ENCODE measurements at regions not wholly inside any gene's neighbourhood (a gene's known extent, or its start where the extent isn't known, plus 50 kb on each side); places are given as distances from the start of the nearest gene placed in this dataset.
"Not testable (repeated sequence)": the region's sequence is repeated elsewhere in the genome, so short reads cannot be mapped to it uniquely, and the experiment has no call there.

GRCh38 chr16:73949574-73950320, 346.9 kb upstream of the PSMD7 start:
- DNase-seq, result no peak

- no peak for DNase-seq
Measured at GRCh38 chr16:73945631-73946030, 351.0 kb upstream of the PSMD7 start.

GRCh38 chr16:73943184-73943583, 353.4 kb upstream of the PSMD7 start:
- not testable (repeated sequence) for DNase-seq

- not testable (repeated sequence) for DNase-seq
Measured at GRCh38 chr16:73940786-73941185, 355.8 kb upstream of the PSMD7 start.

- no peak for DNase-seq
Measured at GRCh38 chr16:73923951-73924350, 372.7 kb upstream of the PSMD7 start.

GRCh38 chr16:73921295-73921694, 375.3 kb upstream of the PSMD7 start:
- DNase-seq, result no peak

- DNase-seq, result no peak
Measured at GRCh38 chr16:73916829-73917594, 379.6 kb upstream of the PSMD7 start.

- no peak for DNase-seq
Measured at GRCh38 chr16:73915935-73916334, 380.7 kb upstream of the PSMD7 start.

- no peak for DNase-seq
Measured at GRCh38 chr16:73915140-73915539, 381.5 kb upstream of the PSMD7 start.

GRCh38 chr16:73912850-73913249, 383.8 kb upstream of the PSMD7 start:
- DNase-seq, result no peak

- no peak for DNase-seq
Measured at GRCh38 chr16:73912281-73912680, 384.3 kb upstream of the PSMD7 start.

- DNase-seq, result no peak
Measured at GRCh38 chr16:73909529-73910035, 387.0 kb upstream of the PSMD7 start.

- no peak for DNase-seq
Measured at GRCh38 chr16:73891129-73891542, 405.5 kb upstream of the PSMD7 start.

- DNase-seq, result no peak
Measured at GRCh38 chr16:73890186-73891128, 406.2 kb upstream of the PSMD7 start.

- DNase-seq, result no peak
Measured at GRCh38 chr16:73888840-73889490, 407.6 kb upstream of the PSMD7 start.

GRCh38 chr16:73887911-73888310, 408.7 kb upstream of the PSMD7 start:
- DNase-seq, result no peak

- no peak for DNase-seq
Measured at GRCh38 chr16:73886426-73886825, 410.2 kb upstream of the PSMD7 start.

- no peak for DNase-seq
Measured at GRCh38 chr16:73885319-73885718, 411.3 kb upstream of the PSMD7 start.

GRCh38 chr16:73883841-73884240, 412.8 kb upstream of the PSMD7 start:
- no peak for DNase-seq

GRCh38 chr16:73883126-73883525, 413.5 kb upstream of the PSMD7 start:
- DNase-seq, result no peak

GRCh38 chr16:73882651-73883050, 414.0 kb upstream of the PSMD7 start:
- DNase-seq, result no peak

GRCh38 chr16:73882033-73882432, 414.6 kb upstream of the PSMD7 start:
- DNase-seq, result no peak

Measured in activated CD4-positive, alpha-beta T cell treated with anti-CD3 and anti-CD28 coated beads, Interleukin-2, amount 50 U/mL, for 16 hours (primary cell).